HCT116 (cell line): ENCODE measurements at regions not wholly inside any gene's neighbourhood (a gene's known extent, or its start where the extent isn't known, plus 50 kb on each side); places are given as distances from the start of the nearest gene placed in this dataset.

Experiments
- ATAC-seq: fragments of 200-7000 bp; cut with Tn5 transposase; 2 replicates; pipeline ENCODE4 v1.9.1; 2020; ENCODE audit warnings: mild to moderate bottlenecking, moderate library complexity
- BruUV-seq: library from RNA; stranded (reverse); fragments of 400-500 nt; replicated peaks from 2 replicates; lab custom pipeline; 2021; lab: Mats Ljungman, UMichigan
- CTCF ChIA-PET: fragments of 300-600 bp; sonication (Branson Sonifier 250); formaldehyde crosslinking; loops from one replicate; lab custom pipeline; 2021; ENCODE audit warnings: antibody characterized with exemption; lab: Charles Lee
- POLR2A ChIA-PET: fragments of 300-600, 350-600 bp; sonication (Branson Sonifier 250); formaldehyde crosslinking; loops from one replicate; lab custom pipeline; 2021; ENCODE audit warnings: antibody characterized with exemption; lab: Charles Lee
- RAD21 ChIA-PET, 2 experiments: fragments of 300-600 bp; sonication (Branson Sonifier 250); formaldehyde crosslinking; loops; one replicate each; lab custom pipeline; 2023; ENCODE audit warnings: low total read pairs in 2 of 2; ENCODE audit not compliant: uncharacterized antibody in 2 of 2, unreplicated experiment in 2 of 2, low non-redundant PET in 1 of 2; lab: Charles Lee
- DNase-seq: peaks from one replicate; pipeline ENCODE4 v3.0.0-alpha.2; 2010; ENCODE audit warnings: low read depth, low spot score
- H2AFZ ChIP-seq: fragments of 200-600 bp; shearing (Covaris generic), sonication (generic); 2 replicates; pipeline ENCODE4 v1.6.1; 2017; ENCODE audit warnings: low read depth, mixed run types, mixed read lengths, antibody characterized with exemption, low read length; ENCODE audit not compliant: poor library complexity, severe bottlenecking
- H3K27ac ChIP-seq: 2 replicates; pipeline ENCODE4 v1.5.1; 2012; ENCODE audit warnings: low read depth, low read length
- H3K27me3 ChIP-seq: fragments of 200-600 bp; sonication (generic); 2 replicates; pipeline ENCODE4 v1.6.1; 2016; ENCODE audit warnings: mixed run types, low read length, mixed read lengths; ENCODE audit not compliant: insufficient read depth
- H3K36me3 ChIP-seq, 2 experiments: fragments of 200-500 bp in 1 of 2; fragments of 200-600 bp in 1 of 2; sonication (Bioruptor generic) in 1 of 2; sonication (generic) in 1 of 2; 2 replicates each; pipeline versions ENCODE4 v1.5.1 to v1.6.1; 2014 to 2016; ENCODE audit warnings: low read length in 2 of 2, inconsistent platforms in 1 of 2, mixed read lengths in 1 of 2, mixed run types in 1 of 2; ENCODE audit not compliant: insufficient read depth in 2 of 2, control insufficient read depth in 1 of 2
- H3K4me1 ChIP-seq, 2 experiments: fragments of 200-600 bp in 1 of 2; sonication (generic) in 1 of 2; 2 replicates each; pipeline versions ENCODE4 v1.5.1 to v1.6.1; 2012 to 2017; ENCODE audit warnings: low read length in 2 of 2, inconsistent platforms in 1 of 2, mild to moderate bottlenecking in 1 of 2, mixed read lengths in 1 of 2, mixed run types in 1 of 2, moderate library complexity in 1 of 2; ENCODE audit not compliant: insufficient read depth in 2 of 2, control insufficient read depth in 1 of 2
- H3K4me2 ChIP-seq: fragments of 200-600 bp; sonication (generic); 2 replicates; pipeline ENCODE4 v1.6.1; 2017; ENCODE audit warnings: mixed run types, low read length, mixed read lengths
- H3K4me3 ChIP-seq, 2 experiments: fragments of 200-600 bp in 1 of 2; sonication (generic) in 1 of 2; replicated peaks in 1 of 2; 2 replicates each; pipeline ENCODE4 v1.5.1; 2011 to 2016; ENCODE audit warnings: low read length in 2 of 2, control low read depth in 1 of 2, low read depth in 1 of 2, mild to moderate bottlenecking in 1 of 2, mixed read lengths in 1 of 2, mixed run types in 1 of 2
- H3K79me2 ChIP-seq: fragments of 200-600 bp; sonication (generic); 2 replicates; pipeline ENCODE4 v1.6.1; 2017; ENCODE audit warnings: mild to moderate bottlenecking, mixed run types, low read length, moderate library complexity, mixed read lengths; ENCODE audit not compliant: insufficient read depth
- H3K9ac ChIP-seq: fragments of 200-600 bp; sonication (generic); 2 replicates; pipeline ENCODE4 v1.6.1; 2016; ENCODE audit warnings: low read length, mixed read lengths
- H3K9me2 ChIP-seq: fragments of 200-600 bp; sonication (generic), shearing (Covaris generic); 2 replicates; pipeline ENCODE4 v1.6.1; 2017; ENCODE audit warnings: mixed run types, mild to moderate bottlenecking, moderate library complexity; ENCODE audit not compliant: insufficient read depth
- H3K9me3 ChIP-seq, 2 experiments: fragments of 200-500 bp in 1 of 2; fragments of 200-600 bp in 1 of 2; sonication (Bioruptor generic) in 1 of 2; sonication (generic) in 1 of 2; 2 replicates each; pipeline ENCODE4 v1.6.1; 2014 to 2017; ENCODE audit warnings: low read length in 2 of 2, mixed read lengths in 2 of 2, inconsistent platforms in 1 of 2, low read depth in 1 of 2, mild to moderate bottlenecking in 1 of 2, mixed run types in 1 of 2, moderate library complexity in 1 of 2; ENCODE audit not compliant: control insufficient read depth in 1 of 2, insufficient read depth in 1 of 2
- H4K20me1 ChIP-seq: fragments of 200-600 bp; sonication (generic), shearing (Covaris generic); 2 replicates; pipeline ENCODE4 v1.6.1; 2017; ENCODE audit warnings: mixed run types, mild to moderate bottlenecking, moderate library complexity; ENCODE audit not compliant: insufficient read depth
- EGR1 ChIP-seq: IDR thresholded peaks from 2 replicates; pipeline ENCODE4 v1.6.1; 2012; ENCODE audit warnings: low read depth
- ELF1 ChIP-seq: IDR thresholded peaks from 2 replicates; pipeline ENCODE4 v1.6.1; 2012; ENCODE audit warnings: low read depth, borderline replicate concordance
- EZH2phosphoT487 ChIP-seq: fragments of 200-600 bp; IDR thresholded peaks from 2 replicates; pipeline ENCODE4 v1.6.1; 2018; ENCODE audit warnings: antibody characterized with exemption, borderline replicate concordance
- FOSL1 ChIP-seq: IDR thresholded peaks from 2 replicates; pipeline ENCODE4 v1.6.1; 2012; ENCODE audit warnings: low read depth
- POLR2A ChIP-seq: IDR thresholded peaks from 2 replicates; pipeline ENCODE4 v1.7.0; 2011; ENCODE audit warnings: borderline replicate concordance; ENCODE audit not compliant: insufficient read depth, insufficient read length; ENCODE audit errors: extremely low read depth
- RAD21 ChIP-seq: IDR thresholded peaks from 2 replicates; pipeline ENCODE4 v1.6.1; 2012; ENCODE audit warnings: low read depth, mild to moderate bottlenecking
- REST ChIP-seq: IDR thresholded peaks from 2 replicates; pipeline ENCODE4 v1.6.1; 2012; ENCODE audit warnings: low read depth
- SIN3A ChIP-seq: IDR thresholded peaks from 2 replicates; pipeline ENCODE4 v1.6.1; 2012; ENCODE audit warnings: low read depth
- SRF ChIP-seq: IDR thresholded peaks from 2 replicates; pipeline ENCODE4 v1.6.1; 2012; ENCODE audit warnings: low read depth
- TCF7L2 ChIP-seq: IDR thresholded peaks from 2 replicates; pipeline ENCODE4 v1.7.0; 2011; ENCODE audit warnings: borderline replicate concordance, inconsistent platforms; ENCODE audit not compliant: insufficient read depth, insufficient read length; ENCODE audit errors: extremely low read depth
- YY1 ChIP-seq: IDR thresholded peaks from 2 replicates; pipeline ENCODE4 v1.6.1; 2011; ENCODE audit warnings: low read length, low read depth, moderate library complexity, mild to moderate bottlenecking; ENCODE audit not compliant: insufficient replicate concordance; ENCODE audit errors: extremely low read depth
- ZBTB33 ChIP-seq: IDR thresholded peaks from 2 replicates; pipeline ENCODE4 v1.6.1; 2011; ENCODE audit warnings: mild to moderate bottlenecking, low read length, moderate library complexity; ENCODE audit not compliant: insufficient replicate concordance; ENCODE audit errors: extremely low read depth
- ZFX ChIP-seq: fragments of 450-650 bp; IDR thresholded peaks from 2 replicates; pipeline ENCODE4 v1.6.1; 2017
- ZNF274 ChIP-seq: fragments of 200-500 bp; sonication (Bioruptor generic); IDR thresholded peaks from 2 replicates; pipeline ENCODE4 v1.6.1; 2014; ENCODE audit warnings: mild to moderate bottlenecking, low read depth, low read length, inconsistent platforms
- intact Hi-C: fragments of 100-400 bp; cut with micrococcal nuclease; formaldehyde crosslinking; loops from 2 replicates; pipeline ENCODE4 v1.10.0; 2022
- TF ChIP-seq, protein P1 (sequence below): IDR thresholded peaks from 2 replicates; pipeline ENCODE4 v1.6.1; 2012
- TF ChIP-seq, protein P2 (sequence below): IDR thresholded peaks from 2 replicates; pipeline ENCODE4 v1.6.1; 2012

- CTCF ChIA-PET = no interaction called here
- H4K20me1 ChIP-seq = no peaks in the 10 kb centered on the region
- H3K4me3 ChIP-seq = no peak overlapping the region
- H3K27ac ChIP-seq = no peak overlapping the region
- no peaks in the 10 kb centered on the region for H3K9me3 ChIP-seq
- no peak for ATAC-seq
- RAD21 ChIA-PET = no interaction called here
- BruUV-seq = no TSS peak
- H3K36me3 ChIP-seq = no peaks in the 10 kb centered on the region
- H3K79me2 ChIP-seq = no peaks in the 10 kb centered on the region
- intact Hi-C loops = no loop called here
- H3K4me1 ChIP-seq = no peaks in the 10 kb centered on the region
- DNase-seq = no peak
- no peaks in the 10 kb centered on the region for H3K9me2 ChIP-seq
- H3K27me3 ChIP-seq = no peaks in the 10 kb centered on the region
- TF ChIP-seq TCF7L2 (no peak), RAD21 (no peak), EGR1 (no peak), SIN3A (no peak), REST (no peak), ZFX (no peak), EZH2phosphoT487 (no peak), ZNF274 (no peak), FOSL1 (no peak), ELF1 (no peak), SRF (no peak), YY1 (no peak), POLR2A (no peak), ZBTB33 (no peak)
- TF ChIP-seq, protein P1, sequence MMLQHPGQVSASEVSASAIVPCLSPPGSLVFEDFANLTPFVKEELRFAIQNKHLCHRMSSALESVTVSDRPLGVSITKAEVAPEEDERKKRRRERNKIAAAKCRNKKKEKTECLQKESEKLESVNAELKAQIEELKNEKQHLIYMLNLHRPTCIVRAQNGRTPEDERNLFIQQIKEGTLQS = no peak
- TF ChIP-seq, protein P2, sequence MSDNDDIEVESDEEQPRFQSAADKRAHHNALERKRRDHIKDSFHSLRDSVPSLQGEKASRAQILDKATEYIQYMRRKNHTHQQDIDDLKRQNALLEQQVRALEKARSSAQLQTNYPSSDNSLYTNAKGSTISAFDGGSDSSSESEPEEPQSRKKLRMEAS = no peak
- no peak overlapping the region for H3K9ac ChIP-seq
- no peak overlapping the region for H3K4me2 ChIP-seq
- H2AFZ ChIP-seq = no peak overlapping the region
- POLR2A ChIA-PET = no interaction called here
Observed at GRCh38 chr1:78797108-78797781, 147.6 kb downstream of the IFI44 start.
